CMK (cell line): ENCODE measurements at regions not wholly inside any gene's neighbourhood (a gene's known extent, or its start where the extent isn't known, plus 50 kb on each side); places are given as distances from the start of the nearest gene placed in this dataset.

Experiments used
- DNase-seq: peaks from one replicate; pipeline ENCODE4 v3.0.0-alpha.2; 2010; ENCODE audit warnings: low read depth

GRCh38 chr14:45361727-45362126 is 108.7 kb upstream of the MIS18BP1 start:
- DNase-seq = no peak

- no peak for DNase-seq
Measured at GRCh38 chr14:45359746-45360145, 106.7 kb upstream of the MIS18BP1 start.

- DNase-seq = no peak
Measured at GRCh38 chr14:45332360-45332988, 79.5 kb upstream of the MIS18BP1 start.

- DNase-seq = no peak
Measured at GRCh38 chr14:45308745-45309397, 55.9 kb upstream of the MIS18BP1 start.
